ENCODE measurements at regions not wholly inside any gene's neighbourhood (a gene's known extent, or its start where the extent isn't known, plus 50 kb on each side); places are given as distances from the start of the nearest gene placed in this dataset.

DNA sequence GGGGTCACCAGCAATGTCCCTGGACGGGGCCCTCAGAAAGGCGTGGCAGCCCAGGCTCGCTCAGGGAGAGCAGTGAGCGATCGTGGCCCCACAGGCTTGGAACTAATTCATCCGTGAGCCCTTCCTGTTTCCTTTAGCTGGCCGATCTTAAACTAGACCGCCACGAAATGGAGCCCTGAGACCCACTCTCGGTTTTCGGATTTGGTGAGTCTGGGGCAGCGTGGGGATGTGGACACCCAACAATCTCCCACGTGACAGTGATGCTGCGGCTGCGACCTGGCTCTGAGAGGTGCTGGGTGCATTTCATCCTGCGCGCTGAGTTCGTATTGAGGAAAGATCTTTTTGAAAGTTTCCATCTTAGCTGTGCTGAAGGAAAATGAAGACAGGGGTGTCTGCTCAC is 501.3 kb upstream of the B3GAT1 start:
- Histone ChIP-seq H3K27ac (ENCODE audit: low read depth, low read length) (no peak overlapping the region), H3K4me3 (ENCODE audit: insufficient read depth, low read depth, low read length) (no peak overlapping the region), H2AFZ (ENCODE audit: low read depth, low read length) (no peak overlapping the region), H3K9me3 (ENCODE audit: insufficient read depth, low read depth, low read length) (no peaks in the 10 kb centered on the region), H3K9ac (ENCODE audit: low read length) (no peak overlapping the region), H3K27me3 (ENCODE audit: insufficient read depth, low read length) (peaks cover 2% of the 10 kb centered on the region), H3K4me2 (ENCODE audit: low read length) (no peak overlapping the region), H3K36me3 (ENCODE audit: insufficient read depth, low read length) (no peaks in the 10 kb centered on the region), H4K20me1 (ENCODE audit: insufficient read depth, low read length) (no peaks in the 10 kb centered on the region), H3K4me1 (ENCODE audit: insufficient read depth, low read length) (no peaks in the 10 kb centered on the region), H3K79me2 (ENCODE audit: insufficient read depth, low read length) (no peaks in the 10 kb centered on the region)
- peaks cover 48% of the 10 kb centered on the region for H3K27me3 Mint-ChIP-seq (ENCODE audit: low read depth, unreplicated experiment)
- DNase-seq (ENCODE audit: low read depth) = no peak
- TF ChIP-seq EZH2 (IDR thresholded peaks at IDR 0.05; ENCODE audit: insufficient read depth, low read length) = no peak
- TF ChIP-seq, protein P1, sequence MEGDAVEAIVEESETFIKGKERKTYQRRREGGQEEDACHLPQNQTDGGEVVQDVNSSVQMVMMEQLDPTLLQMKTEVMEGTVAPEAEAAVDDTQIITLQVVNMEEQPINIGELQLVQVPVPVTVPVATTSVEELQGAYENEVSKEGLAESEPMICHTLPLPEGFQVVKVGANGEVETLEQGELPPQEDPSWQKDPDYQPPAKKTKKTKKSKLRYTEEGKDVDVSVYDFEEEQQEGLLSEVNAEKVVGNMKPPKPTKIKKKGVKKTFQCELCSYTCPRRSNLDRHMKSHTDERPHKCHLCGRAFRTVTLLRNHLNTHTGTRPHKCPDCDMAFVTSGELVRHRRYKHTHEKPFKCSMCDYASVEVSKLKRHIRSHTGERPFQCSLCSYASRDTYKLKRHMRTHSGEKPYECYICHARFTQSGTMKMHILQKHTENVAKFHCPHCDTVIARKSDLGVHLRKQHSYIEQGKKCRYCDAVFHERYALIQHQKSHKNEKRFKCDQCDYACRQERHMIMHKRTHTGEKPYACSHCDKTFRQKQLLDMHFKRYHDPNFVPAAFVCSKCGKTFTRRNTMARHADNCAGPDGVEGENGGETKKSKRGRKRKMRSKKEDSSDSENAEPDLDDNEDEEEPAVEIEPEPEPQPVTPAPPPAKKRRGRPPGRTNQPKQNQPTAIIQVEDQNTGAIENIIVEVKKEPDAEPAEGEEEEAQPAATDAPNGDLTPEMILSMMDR (IDR thresholded peaks at IDR 0.05; ENCODE audit: insufficient read depth, low read depth, low read length) = no peak
- no peaks in the 10 kb centered on the region for H3K4me1 Mint-ChIP-seq (ENCODE audit: low read depth, unreplicated experiment)
- no peak for FAIRE-seq
- H3K27ac Mint-ChIP-seq (ENCODE audit: unreplicated experiment) = no peak overlapping the region
- H3K9me3 Mint-ChIP-seq (ENCODE audit: unreplicated experiment) = peaks cover 1% of the 10 kb centered on the region
- peaks cover 3% of the 10 kb centered on the region for H3K36me3 Mint-ChIP-seq (ENCODE audit: low read depth, unreplicated experiment)
- H3K4me3 Mint-ChIP-seq (ENCODE audit: unreplicated experiment) = no peak overlapping the region

DNA sequence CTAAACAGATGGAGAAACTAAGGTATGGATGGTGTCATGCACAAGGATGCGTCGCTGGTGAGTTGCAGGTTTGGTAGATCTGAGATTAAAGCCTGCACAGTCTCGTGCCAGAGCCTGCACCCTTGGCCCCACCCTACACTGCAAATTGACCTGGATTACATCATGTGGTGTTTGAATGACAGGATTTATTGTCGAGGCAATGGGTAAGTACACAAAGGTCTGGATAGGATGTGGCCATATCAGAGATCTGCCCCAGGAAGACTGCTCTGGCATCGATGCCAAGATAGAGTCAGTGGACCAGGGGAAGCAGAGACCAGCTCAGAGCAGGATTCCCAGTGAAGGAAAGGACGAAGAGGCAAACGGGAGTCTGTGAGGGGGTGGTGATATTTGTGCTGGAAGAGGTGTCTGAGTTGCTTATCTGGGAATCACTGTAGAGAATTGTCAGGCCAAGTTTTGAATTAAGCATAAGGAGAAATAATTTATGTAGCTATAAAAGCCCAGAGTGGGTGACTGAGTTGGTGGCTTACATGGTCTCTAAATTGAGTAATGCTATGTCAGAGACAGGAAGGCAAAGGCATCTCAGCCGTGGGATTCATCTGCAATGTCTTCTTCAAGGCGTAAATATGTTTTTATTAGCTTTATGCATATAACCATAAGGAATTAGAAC is 499.6 kb upstream of the B3GAT1 start:
- H3K36me3 ChIP-seq (ENCODE audit: insufficient read depth, low read length) = no peaks in the 10 kb centered on the region
- no peaks in the 10 kb centered on the region for H3K4me1 Mint-ChIP-seq (ENCODE audit: low read depth, unreplicated experiment)
- H3K36me3 Mint-ChIP-seq (ENCODE audit: low read depth, unreplicated experiment) = peaks cover 3% of the 10 kb centered on the region
- no peaks in the 10 kb centered on the region for H3K27me3 ChIP-seq (ENCODE audit: insufficient read depth, low read length)
- no peak for TF ChIP-seq EZH2 (IDR thresholded peaks at IDR 0.05; ENCODE audit: insufficient read depth, low read length)
- TF ChIP-seq, protein P1 (IDR thresholded peaks at IDR 0.05; ENCODE audit: insufficient read depth, low read depth, low read length) = no peak
- DNase-seq (ENCODE audit: low read depth) = no peak
- no peak overlapping the region for H3K4me3 Mint-ChIP-seq (ENCODE audit: unreplicated experiment)
- H3K79me2 ChIP-seq (ENCODE audit: insufficient read depth, low read length) = no peaks in the 10 kb centered on the region
- no peaks in the 10 kb centered on the region for H3K4me1 ChIP-seq (ENCODE audit: insufficient read depth, low read length)
- H3K4me2 ChIP-seq (ENCODE audit: low read length) = no peak overlapping the region
- H4K20me1 ChIP-seq (ENCODE audit: insufficient read depth, low read length) = no peaks in the 10 kb centered on the region
- H3K27me3 Mint-ChIP-seq (ENCODE audit: low read depth, unreplicated experiment) = peaks cover 59% of the 10 kb centered on the region
- peaks cover 1% of the 10 kb centered on the region for H3K9me3 Mint-ChIP-seq (ENCODE audit: unreplicated experiment)
- no peak overlapping the region for H2AFZ ChIP-seq (ENCODE audit: low read depth, low read length)
- H3K27ac Mint-ChIP-seq (ENCODE audit: unreplicated experiment) = no peak overlapping the region
- no peak overlapping the region for H3K4me3 ChIP-seq (ENCODE audit: insufficient read depth, low read depth, low read length)
- no peak overlapping the region for H3K9ac ChIP-seq (ENCODE audit: low read length)
- no peak for FAIRE-seq
- H3K9me3 ChIP-seq (ENCODE audit: insufficient read depth, low read depth, low read length) = no peaks in the 10 kb centered on the region
- H3K27ac ChIP-seq (ENCODE audit: low read depth, low read length) = no peak overlapping the region

DNA sequence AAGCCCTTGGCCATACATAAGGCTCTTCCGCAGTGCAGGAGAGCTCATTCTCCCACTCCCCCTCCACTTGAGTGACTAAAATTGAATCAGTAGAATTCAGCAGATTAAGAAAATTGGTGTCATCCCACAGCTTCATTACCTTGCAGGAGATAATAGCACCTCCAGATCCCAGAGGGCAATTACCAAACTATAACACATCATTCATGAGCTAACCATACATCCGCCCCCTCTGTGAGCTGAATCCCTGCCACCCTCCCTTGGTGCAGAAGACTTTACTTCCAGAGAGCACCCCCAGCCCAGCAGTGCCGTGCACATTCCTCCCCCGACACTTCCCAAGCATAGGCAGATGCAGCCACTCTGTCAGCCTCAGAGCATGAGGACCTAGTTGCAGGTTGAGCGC is 496.5 kb upstream of the B3GAT1 start:
- H3K4me3 ChIP-seq (ENCODE audit: insufficient read depth, low read depth, low read length) = no peak overlapping the region
- DNase-seq (ENCODE audit: low read depth) (no peak), FAIRE-seq (no peak)
- Mint-ChIP-seq H3K4me1 (ENCODE audit: low read depth, unreplicated experiment) (no peaks in the 10 kb centered on the region), H3K4me3 (ENCODE audit: unreplicated experiment) (no peak overlapping the region), H3K9me3 (ENCODE audit: unreplicated experiment) (no peaks in the 10 kb centered on the region), H3K27me3 (ENCODE audit: low read depth, unreplicated experiment) (peaks cover 47% of the 10 kb centered on the region), H3K36me3 (ENCODE audit: low read depth, unreplicated experiment) (no peaks in the 10 kb centered on the region), H3K27ac (ENCODE audit: unreplicated experiment) (no peak overlapping the region)
- H3K9me3 ChIP-seq (ENCODE audit: insufficient read depth, low read depth, low read length) = peaks cover 3% of the 10 kb centered on the region
- no peaks in the 10 kb centered on the region for H3K4me1 ChIP-seq (ENCODE audit: insufficient read depth, low read length)
- no peaks in the 10 kb centered on the region for H3K27me3 ChIP-seq (ENCODE audit: insufficient read depth, low read length)
- TF ChIP-seq, protein P1 (IDR thresholded peaks at IDR 0.05; ENCODE audit: insufficient read depth, low read depth, low read length) = no peak
- H3K79me2 ChIP-seq (ENCODE audit: insufficient read depth, low read length) = no peaks in the 10 kb centered on the region
- no peak overlapping the region for H3K9ac ChIP-seq (ENCODE audit: low read length)
- H3K27ac ChIP-seq (ENCODE audit: low read depth, low read length) = no peak overlapping the region
- H3K36me3 ChIP-seq (ENCODE audit: insufficient read depth, low read length) = no peaks in the 10 kb centered on the region
- H4K20me1 ChIP-seq (ENCODE audit: insufficient read depth, low read length) = no peaks in the 10 kb centered on the region
- no peak overlapping the region for H3K4me2 ChIP-seq (ENCODE audit: low read length)
- H2AFZ ChIP-seq (ENCODE audit: low read depth, low read length) = no peak overlapping the region

Data from astrocyte (in vitro differentiated cells and primary cell).